22Rv1 (cell line): ENCODE measurements at regions not wholly inside any gene's neighbourhood (a gene's known extent, or its start where the extent isn't known, plus 50 kb on each side); places are given as distances from the start of the nearest gene placed in this dataset.

Experiments used
- H3K27ac ChIP-seq: fragments of 450-650 bp; 2 replicates; pipeline ENCODE4 v1.5.1; 2017
- ZFX ChIP-seq: fragments of 450-650 bp; IDR thresholded peaks from 2 replicates; pipeline ENCODE4 v1.6.1; 2017; ENCODE audit warnings: antibody characterized with exemption, borderline replicate concordance
- TF ChIP-seq, protein P1 (sequence below): fragments of 450-650 bp; IDR thresholded peaks from 2 replicates; pipeline ENCODE4 v1.5.1; 2017; ENCODE audit warnings: mild to moderate bottlenecking

DNA sequence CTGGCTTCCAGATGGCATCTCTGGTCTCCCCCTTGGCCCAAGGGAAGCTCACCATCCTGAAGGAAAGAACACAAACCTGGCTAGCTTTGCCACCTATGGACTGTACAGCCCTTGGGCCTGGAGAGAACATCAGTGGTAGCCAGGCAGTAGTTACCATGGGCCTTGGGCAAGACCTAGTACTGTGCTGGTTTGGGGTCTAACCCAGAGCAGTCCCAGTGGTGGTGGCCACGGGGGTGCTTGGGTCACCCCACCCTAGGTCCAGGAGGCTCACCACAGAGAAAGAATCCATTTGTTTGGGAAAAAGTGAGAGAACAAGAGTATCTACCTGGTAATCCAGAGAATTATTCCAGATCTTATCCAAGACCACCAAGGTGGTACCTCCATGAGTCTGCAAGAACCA lies 290.7 kb upstream of the PPP1R2C start:
- no peak for TF ChIP-seq ZFX
- TF ChIP-seq, protein P1, sequence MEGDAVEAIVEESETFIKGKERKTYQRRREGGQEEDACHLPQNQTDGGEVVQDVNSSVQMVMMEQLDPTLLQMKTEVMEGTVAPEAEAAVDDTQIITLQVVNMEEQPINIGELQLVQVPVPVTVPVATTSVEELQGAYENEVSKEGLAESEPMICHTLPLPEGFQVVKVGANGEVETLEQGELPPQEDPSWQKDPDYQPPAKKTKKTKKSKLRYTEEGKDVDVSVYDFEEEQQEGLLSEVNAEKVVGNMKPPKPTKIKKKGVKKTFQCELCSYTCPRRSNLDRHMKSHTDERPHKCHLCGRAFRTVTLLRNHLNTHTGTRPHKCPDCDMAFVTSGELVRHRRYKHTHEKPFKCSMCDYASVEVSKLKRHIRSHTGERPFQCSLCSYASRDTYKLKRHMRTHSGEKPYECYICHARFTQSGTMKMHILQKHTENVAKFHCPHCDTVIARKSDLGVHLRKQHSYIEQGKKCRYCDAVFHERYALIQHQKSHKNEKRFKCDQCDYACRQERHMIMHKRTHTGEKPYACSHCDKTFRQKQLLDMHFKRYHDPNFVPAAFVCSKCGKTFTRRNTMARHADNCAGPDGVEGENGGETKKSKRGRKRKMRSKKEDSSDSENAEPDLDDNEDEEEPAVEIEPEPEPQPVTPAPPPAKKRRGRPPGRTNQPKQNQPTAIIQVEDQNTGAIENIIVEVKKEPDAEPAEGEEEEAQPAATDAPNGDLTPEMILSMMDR, result no peak
- no peak overlapping the region for H3K27ac ChIP-seq

DNA sequence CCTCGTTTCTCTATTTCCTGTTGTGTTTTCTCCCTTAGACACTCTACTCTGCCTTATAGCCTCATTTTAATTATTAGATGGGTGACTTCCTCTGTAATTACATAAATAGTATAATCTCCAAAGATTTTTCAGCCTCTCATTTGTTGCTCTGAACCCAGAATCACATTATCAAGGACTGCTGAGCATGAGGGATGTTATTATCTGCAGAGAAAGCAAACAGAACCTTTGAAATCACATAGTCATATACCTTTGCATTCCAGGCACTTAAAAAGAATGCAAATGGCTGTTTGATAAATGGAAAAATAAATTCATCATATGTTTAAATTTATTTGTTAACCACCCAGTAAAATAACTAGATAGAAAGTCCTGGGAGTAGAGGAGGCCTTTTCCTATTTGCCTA lies 305.1 kb upstream of the PPP1R2C start:
- no peak for TF ChIP-seq ZFX
- TF ChIP-seq, protein P1, result no peak
- H3K27ac ChIP-seq, result no peak overlapping the region

DNA sequence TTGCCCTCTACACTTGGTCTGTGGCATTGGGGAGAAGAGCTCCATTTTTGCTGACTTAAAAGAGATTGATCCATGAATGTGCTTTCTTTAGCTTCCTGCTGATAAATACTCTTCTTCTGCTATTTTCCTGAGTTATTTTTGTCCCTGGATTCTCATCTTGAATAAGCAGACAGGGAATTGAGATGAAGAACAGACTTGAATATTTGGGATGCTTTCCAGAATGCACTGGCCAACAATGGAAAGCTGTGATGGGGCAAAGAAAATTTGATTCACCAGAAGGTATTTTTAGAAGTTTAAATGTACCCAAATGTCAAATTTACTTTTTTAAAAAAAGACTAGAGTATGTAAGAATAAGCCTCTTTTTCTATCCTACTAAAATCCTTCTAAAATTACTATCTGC lies 309.9 kb upstream of the PPP1R2C start:
- TF ChIP-seq, protein P1, result no peak
- TF ChIP-seq ZFX, result no peak
- H3K27ac ChIP-seq, result no peak overlapping the region

DNA sequence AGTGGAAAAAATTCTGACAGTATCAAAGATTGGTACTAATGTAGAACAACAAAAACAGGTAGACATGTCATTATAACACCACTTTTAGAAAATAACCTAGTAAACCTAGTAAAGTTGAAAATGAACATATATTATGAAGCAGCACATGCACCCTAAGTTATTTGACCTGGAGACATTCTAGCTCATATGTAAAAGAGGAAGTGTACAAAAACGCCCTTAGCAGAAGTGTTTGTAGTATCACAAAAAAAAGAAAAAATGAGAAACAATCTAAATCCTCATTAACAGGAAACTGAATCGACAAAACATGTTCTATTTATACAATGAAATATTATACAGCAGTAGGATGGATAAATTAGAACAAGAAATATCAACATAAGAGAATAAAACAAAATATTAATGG lies 318.9 kb upstream of the PPP1R2C start:
- no peak overlapping the region for H3K27ac ChIP-seq
- TF ChIP-seq, protein P1, result no peak
- no peak for TF ChIP-seq ZFX

DNA sequence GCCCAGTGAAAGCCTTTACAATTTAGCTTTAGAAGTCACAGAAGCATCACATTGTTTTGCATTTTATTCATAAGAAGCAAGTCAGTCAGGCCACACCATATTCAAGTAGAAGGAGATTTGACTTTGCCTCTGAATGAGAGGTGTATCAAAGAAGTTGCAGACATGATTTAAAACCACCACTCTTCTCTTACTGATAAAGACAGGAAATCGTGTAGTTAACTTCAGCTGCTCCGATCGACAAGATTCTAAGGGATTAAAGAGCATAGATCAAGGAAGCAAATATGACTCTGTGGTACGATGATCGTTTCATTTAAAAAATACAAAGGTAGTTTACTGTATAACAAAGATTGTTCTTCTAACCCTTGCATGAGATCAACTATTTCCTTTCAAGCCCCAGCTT lies 328.0 kb upstream of the PPP1R2C start:
- H3K27ac ChIP-seq, result no peak overlapping the region
- no peak for TF ChIP-seq ZFX
- TF ChIP-seq, protein P1, result no peak

DNA sequence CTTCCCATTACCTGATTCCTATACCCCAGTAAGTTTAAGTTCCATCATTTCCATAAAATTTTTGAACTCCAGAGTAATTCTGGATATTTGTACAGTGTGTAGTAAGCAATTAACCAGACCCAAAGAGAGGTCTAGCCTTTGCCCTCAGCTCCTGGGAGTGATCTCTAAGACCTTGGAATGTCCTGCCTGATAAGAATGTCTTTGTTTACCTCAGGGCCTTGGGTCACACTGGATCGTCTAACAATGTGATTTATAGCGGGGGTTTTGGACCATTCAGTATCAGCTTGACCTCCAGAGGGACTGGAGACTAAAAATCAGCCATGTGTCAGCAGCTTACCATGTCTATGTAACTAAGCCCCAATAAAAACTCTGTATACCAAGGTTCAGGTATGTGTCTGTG lies 330.9 kb upstream of the PPP1R2C start:
- no peak overlapping the region for H3K27ac ChIP-seq
- TF ChIP-seq ZFX, result no peak
- TF ChIP-seq, protein P1, result no peak

DNA sequence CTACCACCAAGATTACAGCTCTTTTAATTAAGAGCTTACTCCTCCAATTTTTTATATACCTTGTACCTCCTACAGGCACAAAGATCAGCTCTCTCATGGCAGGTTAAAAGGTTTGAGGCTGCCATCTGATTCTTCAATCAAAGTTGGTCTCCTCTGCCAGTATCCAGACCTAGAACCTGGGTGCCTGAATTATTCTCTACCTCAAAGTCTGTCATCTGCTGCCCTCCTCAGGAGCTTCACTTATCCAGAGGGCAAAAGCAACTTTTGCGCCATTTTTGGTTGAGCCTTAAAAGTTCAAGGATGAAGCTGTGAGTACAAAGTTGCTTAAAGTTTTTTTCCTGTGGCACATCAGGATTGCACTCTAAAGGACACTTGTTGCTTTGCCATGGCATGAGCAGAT lies 343.7 kb upstream of the PPP1R2C start:
- H3K27ac ChIP-seq, result no peak overlapping the region

More for the DNA sequence above, 343.7 kb upstream of the PPP1R2C start:
- TF ChIP-seq, protein P1, result no peak
- no peak for TF ChIP-seq ZFX
